ENCODE measurements at regions not wholly inside any gene's neighbourhood (a gene's known extent, or its start where the extent isn't known, plus 50 kb on each side); places are given as distances from the start of the nearest gene placed in this dataset.
"Not testable (repeated sequence)": the region's sequence is repeated elsewhere in the genome, so short reads cannot be mapped to it uniquely, and the experiment has no call there.

DNA sequence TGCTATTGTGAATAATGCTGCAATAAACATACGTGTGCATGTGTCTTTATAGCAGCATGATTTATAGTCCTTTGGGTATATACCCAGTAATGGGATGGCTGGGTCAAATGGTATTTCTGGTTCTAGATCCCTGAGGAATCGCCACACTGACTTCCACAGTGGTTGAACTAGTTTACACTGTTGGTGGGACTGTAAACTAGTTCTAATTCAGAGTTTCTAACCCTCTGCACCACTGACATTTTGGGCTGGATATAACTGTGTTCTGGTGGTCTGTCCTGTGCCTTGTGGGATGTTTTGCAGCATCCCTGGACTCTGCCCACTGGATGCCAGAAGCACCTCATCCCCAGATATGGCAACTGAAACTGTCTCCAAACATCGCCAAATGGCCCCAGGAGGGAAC is 118.3 kb downstream of the PMAIP1 start:
- TF ChIP-seq, protein P1, sequence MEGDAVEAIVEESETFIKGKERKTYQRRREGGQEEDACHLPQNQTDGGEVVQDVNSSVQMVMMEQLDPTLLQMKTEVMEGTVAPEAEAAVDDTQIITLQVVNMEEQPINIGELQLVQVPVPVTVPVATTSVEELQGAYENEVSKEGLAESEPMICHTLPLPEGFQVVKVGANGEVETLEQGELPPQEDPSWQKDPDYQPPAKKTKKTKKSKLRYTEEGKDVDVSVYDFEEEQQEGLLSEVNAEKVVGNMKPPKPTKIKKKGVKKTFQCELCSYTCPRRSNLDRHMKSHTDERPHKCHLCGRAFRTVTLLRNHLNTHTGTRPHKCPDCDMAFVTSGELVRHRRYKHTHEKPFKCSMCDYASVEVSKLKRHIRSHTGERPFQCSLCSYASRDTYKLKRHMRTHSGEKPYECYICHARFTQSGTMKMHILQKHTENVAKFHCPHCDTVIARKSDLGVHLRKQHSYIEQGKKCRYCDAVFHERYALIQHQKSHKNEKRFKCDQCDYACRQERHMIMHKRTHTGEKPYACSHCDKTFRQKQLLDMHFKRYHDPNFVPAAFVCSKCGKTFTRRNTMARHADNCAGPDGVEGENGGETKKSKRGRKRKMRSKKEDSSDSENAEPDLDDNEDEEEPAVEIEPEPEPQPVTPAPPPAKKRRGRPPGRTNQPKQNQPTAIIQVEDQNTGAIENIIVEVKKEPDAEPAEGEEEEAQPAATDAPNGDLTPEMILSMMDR (CRISPR knock-in tag; IDR thresholded peaks at IDR 0.05) = not testable (repeated sequence)
- TF ChIP-seq, protein P2, sequence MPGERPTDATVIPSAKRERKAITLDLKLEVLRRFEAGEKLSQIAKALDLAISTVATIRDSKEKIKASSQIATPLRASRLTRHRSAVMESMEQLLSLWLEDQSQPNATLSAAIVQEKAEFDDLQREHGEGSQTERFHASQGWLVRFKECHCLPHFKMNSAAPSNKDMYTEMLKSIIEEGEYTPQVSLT (CRISPR knock-in tag; IDR thresholded peaks at IDR 0.05; ENCODE audit: borderline replicate concordance, low read depth) = not testable (repeated sequence)
- TF ChIP-seq, protein P3, sequence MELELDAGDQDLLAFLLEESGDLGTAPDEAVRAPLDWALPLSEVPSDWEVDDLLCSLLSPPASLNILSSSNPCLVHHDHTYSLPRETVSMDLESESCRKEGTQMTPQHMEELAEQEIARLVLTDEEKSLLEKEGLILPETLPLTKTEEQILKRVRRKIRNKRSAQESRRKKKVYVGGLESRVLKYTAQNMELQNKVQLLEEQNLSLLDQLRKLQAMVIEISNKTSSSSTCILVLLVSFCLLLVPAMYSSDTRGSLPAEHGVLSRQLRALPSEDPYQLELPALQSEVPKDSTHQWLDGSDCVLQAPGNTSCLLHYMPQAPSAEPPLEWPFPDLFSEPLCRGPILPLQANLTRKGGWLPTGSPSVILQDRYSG (CRISPR knock-in tag; IDR thresholded peaks at IDR 0.05) = not testable (repeated sequence)
- TF ChIP-seq, protein P4, sequence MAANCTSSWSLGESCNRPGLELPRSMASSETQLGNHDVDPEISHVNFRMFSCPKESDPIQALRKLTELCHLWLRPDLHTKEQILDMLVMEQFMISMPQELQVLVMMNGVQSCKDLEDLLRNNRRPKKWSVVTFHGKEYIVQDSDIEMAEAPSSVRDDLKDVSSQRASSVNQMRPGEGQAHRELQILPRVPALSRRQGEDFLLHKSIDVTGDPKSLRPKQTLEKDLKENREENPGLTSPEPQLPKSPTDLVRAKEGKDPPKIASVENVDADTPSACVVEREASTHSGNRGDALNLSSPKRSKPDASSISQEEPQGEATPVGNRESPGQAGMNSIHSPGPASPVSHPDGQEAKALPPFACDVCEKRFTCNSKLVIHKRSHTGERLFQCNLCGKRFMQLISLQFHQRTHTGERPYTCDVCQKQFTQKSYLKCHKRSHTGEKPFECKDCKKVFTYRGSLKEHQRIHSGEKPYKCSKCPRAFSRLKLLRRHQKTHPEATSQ (CRISPR knock-in tag; IDR thresholded peaks at IDR 0.05; ENCODE audit: borderline replicate concordance) = not testable (repeated sequence)
- TF ChIP-seq ZSCAN21 (CRISPR knock-in tag; IDR thresholded peaks at IDR 0.05; ENCODE audit: borderline replicate concordance); CBX1 (IDR thresholded peaks at IDR 0.05; ENCODE audit: low read depth); YEATS4 (CRISPR knock-in tag; IDR thresholded peaks at IDR 0.05; ENCODE audit: borderline replicate concordance): not testable (repeated sequence)
- TF ChIP-seq, protein P5, sequence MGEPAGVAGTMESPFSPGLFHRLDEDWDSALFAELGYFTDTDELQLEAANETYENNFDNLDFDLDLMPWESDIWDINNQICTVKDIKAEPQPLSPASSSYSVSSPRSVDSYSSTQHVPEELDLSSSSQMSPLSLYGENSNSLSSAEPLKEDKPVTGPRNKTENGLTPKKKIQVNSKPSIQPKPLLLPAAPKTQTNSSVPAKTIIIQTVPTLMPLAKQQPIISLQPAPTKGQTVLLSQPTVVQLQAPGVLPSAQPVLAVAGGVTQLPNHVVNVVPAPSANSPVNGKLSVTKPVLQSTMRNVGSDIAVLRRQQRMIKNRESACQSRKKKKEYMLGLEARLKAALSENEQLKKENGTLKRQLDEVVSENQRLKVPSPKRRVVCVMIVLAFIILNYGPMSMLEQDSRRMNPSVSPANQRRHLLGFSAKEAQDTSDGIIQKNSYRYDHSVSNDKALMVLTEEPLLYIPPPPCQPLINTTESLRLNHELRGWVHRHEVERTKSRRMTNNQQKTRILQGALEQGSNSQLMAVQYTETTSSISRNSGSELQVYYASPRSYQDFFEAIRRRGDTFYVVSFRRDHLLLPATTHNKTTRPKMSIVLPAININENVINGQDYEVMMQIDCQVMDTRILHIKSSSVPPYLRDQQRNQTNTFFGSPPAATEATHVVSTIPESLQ (CRISPR knock-in tag; conservative IDR thresholded peaks at IDR 0.05) = not testable (repeated sequence)
